A549 (cell line): ENCODE measurements at regions not wholly inside any gene's neighbourhood (a gene's known extent, or its start where the extent isn't known, plus 50 kb on each side); places are given as distances from the start of the nearest gene placed in this dataset.

Experiments
- ATAC-seq, 2 experiments: fragments of 200-7000 bp in 1 of 2; fragments of >200 bp in 1 of 2; cut with Nextera tagmentation in 1 of 2; cut with Tn5 transposase in 1 of 2; 3 replicates each; pipeline versions ENCODE4 v1.8.0 to v1.9.1; 2018 to 2020; ENCODE audit warnings: mild to moderate bottlenecking in 1 of 2, moderate library complexity in 1 of 2
- CTCF ChIA-PET: fragments of 300-600 bp; sonication (Branson Sonifier 250); formaldehyde crosslinking; extraction: SDS; loops from one replicate; lab custom pipeline; 2021; ENCODE audit warnings: antibody characterized with exemption, inconsistent platforms; lab: Yijun Ruan, JAX
- POLR2A ChIA-PET: fragments of 350-600 bp; formaldehyde crosslinking; extraction: SDS; loops from one replicate; lab custom pipeline; 2021; ENCODE audit warnings: antibody characterized with exemption, inconsistent platforms; lab: Yijun Ruan, JAX
- DNase-seq, 2 experiments: peaks; one replicate each; pipeline versions ENCODE4 v3.0.0 to v3.0.0-alpha.2; 2011 to 2016; ENCODE audit warnings: low read depth in 1 of 2, low spot score in 1 of 2
- FAIRE-seq: peaks from 2 replicates; lab custom pipeline; 2011; peaks lifted over from hg19 to GRCh38; lab: Jason Lieb, UNC
- H3K27ac ChIP-seq, 2 experiments: fragments of >200 bp; sonication (Bioruptor Twin); formaldehyde crosslinking; 3 replicates each; pipeline ENCODE4 v1.5.1; 2016 to 2017
- H3K4me1 ChIP-seq: fragments of >200 bp; sonication (Bioruptor Twin); formaldehyde crosslinking; 3 replicates; pipeline ENCODE4 v1.6.1; 2016
- H3K4me2 ChIP-seq: fragments of >200 bp; sonication (Bioruptor Twin); formaldehyde crosslinking; 3 replicates; pipeline ENCODE4 v1.6.1; 2016
- H3K4me3 ChIP-seq: fragments of >200 bp; sonication (Bioruptor Twin); formaldehyde crosslinking; 3 replicates; pipeline ENCODE4 v1.5.1; 2016
- H3K9me3 ChIP-seq: fragments of >200 bp; sonication (Bioruptor Twin); formaldehyde crosslinking; 3 replicates; pipeline ENCODE4 v1.6.1; 2016
- ATOH8 ChIP-seq: fragments of 250-450 bp; sonication (Bioruptor Pico); IDR thresholded peaks from 2 replicates; pipeline ENCODE4 v1.5.0; 2020; ENCODE audit warnings: low read depth, mild to moderate bottlenecking, moderate library complexity
- BHLHE40 ChIP-seq: IDR thresholded peaks from 2 replicates; pipeline ENCODE4 v1.6.1; 2012; ENCODE audit warnings: low read depth, low read length, inconsistent platforms
- CEBPB ChIP-seq, 2 experiments: fragments of >200 bp in 1 of 2; sonication (Bioruptor Twin) in 1 of 2; formaldehyde crosslinking in 1 of 2; IDR thresholded peaks; 2 replicates each; pipeline ENCODE4 v1.6.1; 2012 to 2016
- CHD2 ChIP-seq: fragments of 150-350 bp; IDR thresholded peaks from 2 replicates; pipeline ENCODE4 v1.6.1; 2014; ENCODE audit warnings: low read length; ENCODE audit not compliant: partially characterized antibody
- CHD4 ChIP-seq: fragments of 200-600 bp; sonication (generic); IDR thresholded peaks from 2 replicates; pipeline ENCODE4 v1.6.1; 2016; ENCODE audit warnings: antibody characterized with exemption, mild to moderate bottlenecking, borderline replicate concordance
- ELK1 ChIP-seq: fragments of 150-350 bp; IDR thresholded peaks from 2 replicates; pipeline ENCODE4 v1.6.1; 2014; ENCODE audit warnings: low read depth, mild to moderate bottlenecking, low read length
- FOSL2 ChIP-seq, 2 experiments: fragments of 450-650 bp in 1 of 2; fragments of >200 bp in 1 of 2; sonication (Bioruptor Twin) in 1 of 2; formaldehyde crosslinking; IDR thresholded peaks; 2 replicates each; pipeline versions ENCODE4 v1.5.0 to v1.6.1; 2016 to 2020; ENCODE audit warnings: mild to moderate bottlenecking in 1 of 2, moderate library complexity in 1 of 2
- HDAC2 ChIP-seq: fragments of 200-600 bp; sonication (generic); IDR thresholded peaks from 2 replicates; pipeline ENCODE4 v1.6.1; 2016
- HOXA7 ChIP-seq: fragments of 250-450 bp; sonication (Bioruptor Pico); IDR thresholded peaks from 2 replicates; pipeline ENCODE4 v1.5.0; 2020; ENCODE audit warnings: mild to moderate bottlenecking, moderate library complexity
- JUNB ChIP-seq: fragments of >200 bp; sonication (Bioruptor Twin); formaldehyde crosslinking; IDR thresholded peaks from 2 replicates; pipeline ENCODE4 v1.6.1; 2016
- KDM1A ChIP-seq: fragments of 200-600 bp; sonication (generic); IDR thresholded peaks from 2 replicates; pipeline ENCODE4 v1.6.1; 2016; ENCODE audit warnings: low read depth, mild to moderate bottlenecking
- MAFK ChIP-seq: fragments of 450-650 bp; IDR thresholded peaks from 2 replicates; pipeline ENCODE4 v1.6.1; 2014; ENCODE audit not compliant: partially characterized antibody
- NR3C1 ChIP-seq: fragments of >200 bp; sonication (Bioruptor Twin); formaldehyde crosslinking; IDR thresholded peaks from 3 replicates; pipeline ENCODE4 v1.6.1; 2017
- PHF8 ChIP-seq: fragments of 200-600 bp; sonication (generic); IDR thresholded peaks from 2 replicates; pipeline ENCODE4 v1.6.1; 2016; ENCODE audit warnings: low read depth, mild to moderate bottlenecking, antibody characterized with exemption, moderate library complexity, borderline replicate concordance
- POLR2AphosphoS2 ChIP-seq: conservative IDR thresholded peaks from 2 replicates; pipeline ENCODE4 v1.6.1; 2012; ENCODE audit warnings: low read length, improper control_type of control experiment, inconsistent platforms
- REST ChIP-seq: fragments of 200-600 bp; sonication (generic); IDR thresholded peaks from 2 replicates; pipeline ENCODE4 v1.6.1; 2016; ENCODE audit warnings: antibody characterized with exemption, mild to moderate bottlenecking, moderate library complexity
- USF2 ChIP-seq: fragments of 450-650 bp; IDR thresholded peaks from 2 replicates; pipeline ENCODE4 v1.6.1; 2014; ENCODE audit warnings: antibody characterized with exemption
- WGBS: methylation state at CpG from one replicate; pipeline ENCODE4 v1.1.6; 2017; ENCODE audit errors: missing lambda C conversion rate; 5-methylcytosine and 5-hydroxymethylcytosine counted together

GRCh38 chr6:145147559-145147958, 587.8 kb downstream of the EPM2A start (continued):
- no peak for TF ChIP-seq REST

- ATAC-seq: peak; percentile 66 to 96
- no peak for FAIRE-seq
- CTCF ChIA-PET: interaction anchor here (1.5 kb wide), 1 partner anchor 10 kb away, joined by 5 read pairs; no protein-coding TSS in a partner anchor
These were observed 587.2 kb downstream of the EPM2A start for GRCh38 chr6:145147981-145148749.

GRCh38 chr6:145148776-145149175, 586.5 kb downstream of the EPM2A start:
- ATAC-seq: no peak
- FAIRE-seq: no peak
- TF ChIP-seq POLR2AphosphoS2 (no peak), USF2 (no peak)
- DNase-seq: no peak
- ChIA-PET POLR2A (no interaction called here), CTCF (no interaction called here)
- WGBS: 41% methylated on average over 2 of the region's 2 CpGs
- H3K4me2 ChIP-seq: no peak overlapping the region; the same call in 2 of the 3 replicates
- H3K4me3 ChIP-seq: no peak overlapping the region
- H3K4me1 ChIP-seq: peaks cover 5% of the 10 kb centered on the region; the same call in 1 of the 3 replicates
- no peaks in the 10 kb centered on the region for H3K9me3 ChIP-seq
- no peak overlapping the region for H3K27ac ChIP-seq

More at GRCh38 chr6:145147981-145148749, 587.2 kb downstream of the EPM2A start:
- POLR2A ChIA-PET: no interaction called here
- Histone ChIP-seq H3K27ac (no peak overlapping the region), H3K4me2 (peak overlapping the region; percentile 26; the same call in 2 of the 3 replicates)
- 18% methylated on average over 3 of the region's 3 CpGs for WGBS
- peak; percentile 2 to 46 for DNase-seq
- no peak for TF ChIP-seq NR3C1
- peak; percentile 41; the same call in 1 of the 2 replicates for TF ChIP-seq FOSL2 (IDR thresholded peaks at IDR 0.05)
- TF ChIP-seq FOSL2 (CRISPR knock-in tag; IDR thresholded peaks at IDR 0.05): peak; percentile 57
- no peak for TF ChIP-seq CHD4
- no peak for TF ChIP-seq HDAC2
- peak; percentile 50; the same call in 1 of the 2 replicates for TF ChIP-seq JUNB
- no peak for TF ChIP-seq KDM1A
- TF ChIP-seq CEBPB (IDR thresholded peaks at IDR 0.05): peak in 1 of 2 experiments; percentile 24; a peak in 1 of 4 replicates
- TF ChIP-seq, all 56 proteins: peak for 3
- Histone ChIP-seq H3K9me3 (no peaks in the 10 kb centered on the region), H3K4me3 (no peak overlapping the region), H3K4me1 (peaks cover 5% of the 10 kb centered on the region; the same call in 1 of the 3 replicates)

- ATAC-seq (no peak), FAIRE-seq (no peak), DNase-seq (no peak)
- no peak overlapping the region for H3K4me2 ChIP-seq
- H3K27ac ChIP-seq: no peak overlapping the region
- WGBS: 43% methylated on average over 3 of the region's 3 CpGs
- no peak overlapping the region for H3K4me3 ChIP-seq
- ChIA-PET POLR2A (no interaction called here), CTCF (no interaction called here)
- H3K4me1 ChIP-seq: peaks cover 5% of the 10 kb centered on the region; the same call in 1 of the 3 replicates
- TF ChIP-seq CHD2: no peak
- TF ChIP-seq PHF8: no peak
- no peak for TF ChIP-seq ELK1
- TF ChIP-seq ATOH8: no peak
- TF ChIP-seq MAFK: no peak
- TF ChIP-seq HOXA7 (CRISPR knock-in tag): no peak
- no peak for TF ChIP-seq BHLHE40
- no peaks in the 10 kb centered on the region for H3K9me3 ChIP-seq
These were observed 583.7 kb downstream of the EPM2A start for GRCh38 chr6:145151624-145152023.
